ENCODE measurements at regions not wholly inside any gene's neighbourhood (a gene's known extent, or its start where the extent isn't known, plus 50 kb on each side); places are given as distances from the start of the nearest gene placed in this dataset.

DNA sequence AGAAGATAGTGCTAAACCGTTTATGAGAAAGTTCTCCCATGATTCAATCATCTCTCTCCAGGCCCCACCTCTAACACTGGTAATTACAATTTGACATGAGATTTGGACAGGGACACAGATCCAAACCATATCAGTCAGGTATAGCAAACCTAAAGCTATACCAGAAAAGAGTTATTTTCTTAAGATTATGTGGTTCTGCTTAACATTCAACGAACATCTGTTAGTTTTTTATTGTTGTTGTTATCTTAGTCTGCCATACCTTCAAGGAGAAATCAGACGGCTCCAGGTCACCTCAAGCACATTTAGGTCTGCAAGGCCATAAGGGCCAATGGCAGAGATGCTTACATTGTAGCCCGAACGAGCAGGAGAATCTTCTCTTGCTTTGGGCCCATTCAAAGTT lies 89.5 kb upstream of the ETV3 start:
- TF ChIP-seq, protein P1, sequence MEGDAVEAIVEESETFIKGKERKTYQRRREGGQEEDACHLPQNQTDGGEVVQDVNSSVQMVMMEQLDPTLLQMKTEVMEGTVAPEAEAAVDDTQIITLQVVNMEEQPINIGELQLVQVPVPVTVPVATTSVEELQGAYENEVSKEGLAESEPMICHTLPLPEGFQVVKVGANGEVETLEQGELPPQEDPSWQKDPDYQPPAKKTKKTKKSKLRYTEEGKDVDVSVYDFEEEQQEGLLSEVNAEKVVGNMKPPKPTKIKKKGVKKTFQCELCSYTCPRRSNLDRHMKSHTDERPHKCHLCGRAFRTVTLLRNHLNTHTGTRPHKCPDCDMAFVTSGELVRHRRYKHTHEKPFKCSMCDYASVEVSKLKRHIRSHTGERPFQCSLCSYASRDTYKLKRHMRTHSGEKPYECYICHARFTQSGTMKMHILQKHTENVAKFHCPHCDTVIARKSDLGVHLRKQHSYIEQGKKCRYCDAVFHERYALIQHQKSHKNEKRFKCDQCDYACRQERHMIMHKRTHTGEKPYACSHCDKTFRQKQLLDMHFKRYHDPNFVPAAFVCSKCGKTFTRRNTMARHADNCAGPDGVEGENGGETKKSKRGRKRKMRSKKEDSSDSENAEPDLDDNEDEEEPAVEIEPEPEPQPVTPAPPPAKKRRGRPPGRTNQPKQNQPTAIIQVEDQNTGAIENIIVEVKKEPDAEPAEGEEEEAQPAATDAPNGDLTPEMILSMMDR (IDR thresholded peaks at IDR 0.05), result no peak
- no peak for TF ChIP-seq POLR2A (IDR thresholded peaks at IDR 0.05)

Measured in lower leg skin (tissue), 3 donors.